ENCODE measurements at regions not wholly inside any gene's neighbourhood (a gene's known extent, or its start where the extent isn't known, plus 50 kb on each side); places are given as distances from the start of the nearest gene placed in this dataset.

DNA sequence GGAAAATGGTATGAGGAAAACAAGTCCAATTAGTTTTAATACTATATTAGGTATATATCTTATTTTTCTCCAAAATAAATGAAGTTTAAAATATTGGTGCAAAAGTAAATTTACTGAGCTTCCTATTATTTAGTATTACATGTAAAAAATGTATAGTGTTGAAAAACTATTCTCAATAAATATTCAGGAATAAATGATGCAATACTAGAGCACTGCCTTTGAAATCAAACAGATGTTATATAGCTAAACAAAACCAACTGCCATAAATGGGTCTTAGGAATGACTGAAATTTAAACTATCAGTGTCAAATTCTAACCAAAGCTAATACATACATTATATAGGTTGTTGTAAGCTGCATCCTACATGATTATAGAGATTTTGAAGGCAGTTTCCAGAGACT lies 1434.0 kb upstream of the LRRTM3 start:
- TF ChIP-seq, protein P1, sequence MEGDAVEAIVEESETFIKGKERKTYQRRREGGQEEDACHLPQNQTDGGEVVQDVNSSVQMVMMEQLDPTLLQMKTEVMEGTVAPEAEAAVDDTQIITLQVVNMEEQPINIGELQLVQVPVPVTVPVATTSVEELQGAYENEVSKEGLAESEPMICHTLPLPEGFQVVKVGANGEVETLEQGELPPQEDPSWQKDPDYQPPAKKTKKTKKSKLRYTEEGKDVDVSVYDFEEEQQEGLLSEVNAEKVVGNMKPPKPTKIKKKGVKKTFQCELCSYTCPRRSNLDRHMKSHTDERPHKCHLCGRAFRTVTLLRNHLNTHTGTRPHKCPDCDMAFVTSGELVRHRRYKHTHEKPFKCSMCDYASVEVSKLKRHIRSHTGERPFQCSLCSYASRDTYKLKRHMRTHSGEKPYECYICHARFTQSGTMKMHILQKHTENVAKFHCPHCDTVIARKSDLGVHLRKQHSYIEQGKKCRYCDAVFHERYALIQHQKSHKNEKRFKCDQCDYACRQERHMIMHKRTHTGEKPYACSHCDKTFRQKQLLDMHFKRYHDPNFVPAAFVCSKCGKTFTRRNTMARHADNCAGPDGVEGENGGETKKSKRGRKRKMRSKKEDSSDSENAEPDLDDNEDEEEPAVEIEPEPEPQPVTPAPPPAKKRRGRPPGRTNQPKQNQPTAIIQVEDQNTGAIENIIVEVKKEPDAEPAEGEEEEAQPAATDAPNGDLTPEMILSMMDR (IDR thresholded peaks at IDR 0.05; ENCODE audit: borderline replicate concordance, control extremely low read depth, extremely low read depth, insufficient read depth, missing control alignments), result no peak
- in situ Hi-C loops (cut with MboI; ENCODE audit: low sequenced_read_pairs, unreplicated experiment), result no loop called here
- DNase-seq (ENCODE audit: low spot score), result no peak

DNA sequence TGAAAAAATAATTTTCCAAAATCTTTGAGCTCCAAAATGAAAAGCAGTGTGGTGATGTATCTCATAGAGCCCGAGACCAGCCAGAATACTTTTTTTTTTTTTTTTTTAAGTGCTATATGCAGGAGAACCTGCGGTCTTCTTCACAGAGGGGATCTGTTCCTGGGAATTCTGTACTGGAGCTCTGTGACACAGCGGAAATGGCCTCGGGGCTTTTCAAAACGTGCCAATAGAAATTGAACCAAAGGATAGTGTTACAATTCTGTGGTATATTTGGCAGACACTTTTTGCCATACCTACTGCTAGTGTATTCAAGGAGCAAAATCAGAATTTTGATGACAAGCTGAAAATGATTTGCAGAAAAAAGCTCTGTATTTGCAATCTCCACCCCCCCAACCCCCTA lies 1429.3 kb upstream of the LRRTM3 start:
- TF ChIP-seq, protein P1 (IDR thresholded peaks at IDR 0.05; ENCODE audit: borderline replicate concordance, control extremely low read depth, extremely low read depth, insufficient read depth, missing control alignments), result no peak
- in situ Hi-C loops (cut with MboI; ENCODE audit: low sequenced_read_pairs, unreplicated experiment), result no loop called here
- no peak for DNase-seq (ENCODE audit: low spot score)

DNA sequence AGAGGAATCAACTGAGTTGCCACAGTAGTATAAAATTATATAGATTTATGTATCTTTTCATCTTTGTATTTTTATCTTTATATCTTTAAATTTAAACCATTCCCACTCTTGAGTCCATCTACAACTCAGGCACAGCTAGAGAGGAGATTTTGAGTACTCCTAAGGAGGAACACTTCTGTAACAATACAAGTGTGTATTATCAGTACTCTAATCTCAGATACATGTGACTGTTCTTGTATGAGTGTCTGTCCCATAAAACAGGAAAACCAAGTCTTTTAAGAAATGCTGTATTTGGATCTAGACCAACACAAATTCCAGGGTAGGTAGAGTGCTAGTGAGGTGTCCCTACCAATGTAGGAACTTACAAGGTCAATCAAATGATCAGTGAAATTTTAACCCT lies 1428.0 kb upstream of the LRRTM3 start:
- TF ChIP-seq, protein P1 (IDR thresholded peaks at IDR 0.05; ENCODE audit: borderline replicate concordance, control extremely low read depth, extremely low read depth, insufficient read depth, missing control alignments), result no peak
- DNase-seq (ENCODE audit: low spot score), result no peak
- in situ Hi-C loops (cut with MboI; ENCODE audit: low sequenced_read_pairs, unreplicated experiment), result no loop called here

DNA sequence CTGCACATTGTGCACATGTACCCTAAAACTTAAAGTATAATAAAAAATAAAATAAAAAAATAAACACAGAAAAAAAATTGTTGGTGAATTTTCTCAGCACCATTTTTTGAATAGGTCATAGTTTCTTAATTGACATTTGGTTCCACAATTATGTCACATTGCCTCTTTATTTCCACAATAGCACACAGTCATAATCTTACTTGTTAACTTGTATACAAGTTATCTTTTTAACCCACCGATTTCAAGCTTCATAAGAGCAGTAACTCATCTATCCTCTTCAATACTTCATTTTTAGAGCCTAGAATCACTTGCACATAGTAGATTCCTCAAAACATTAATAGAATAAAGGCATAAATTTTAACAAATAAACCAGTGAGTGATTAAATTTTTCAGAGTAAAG lies 1425.1 kb upstream of the LRRTM3 start:
- in situ Hi-C loops (cut with MboI; ENCODE audit: low sequenced_read_pairs, unreplicated experiment), result no loop called here
- DNase-seq (ENCODE audit: low spot score), result no peak
- TF ChIP-seq, protein P1 (IDR thresholded peaks at IDR 0.05; ENCODE audit: borderline replicate concordance, control extremely low read depth, extremely low read depth, insufficient read depth, missing control alignments), result no peak

DNA sequence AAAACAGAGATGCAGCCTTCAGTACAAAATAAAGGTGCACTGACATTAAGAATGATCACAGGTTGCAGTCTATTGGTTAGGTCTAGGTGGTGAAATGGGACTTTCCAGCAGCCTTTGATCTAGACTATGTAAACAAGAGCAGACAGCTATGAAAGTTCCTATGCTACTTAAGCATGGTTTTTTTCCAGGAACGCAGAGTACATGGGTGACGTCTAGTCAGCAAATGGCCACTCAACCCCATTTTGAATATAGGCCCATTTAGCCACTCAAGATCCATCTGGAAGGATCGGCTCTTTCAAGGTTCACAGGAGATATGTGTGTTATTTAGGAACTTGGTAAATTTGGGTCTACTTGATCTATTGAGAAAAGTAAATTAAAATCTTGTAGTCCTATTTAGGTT lies 1424.6 kb upstream of the LRRTM3 start:
- TF ChIP-seq, protein P1 (IDR thresholded peaks at IDR 0.05; ENCODE audit: borderline replicate concordance, control extremely low read depth, extremely low read depth, insufficient read depth, missing control alignments), result no peak
- DNase-seq (ENCODE audit: low spot score), result peak; percentile 28
- in situ Hi-C loops (cut with MboI; ENCODE audit: low sequenced_read_pairs, unreplicated experiment), result no loop called here

DNA sequence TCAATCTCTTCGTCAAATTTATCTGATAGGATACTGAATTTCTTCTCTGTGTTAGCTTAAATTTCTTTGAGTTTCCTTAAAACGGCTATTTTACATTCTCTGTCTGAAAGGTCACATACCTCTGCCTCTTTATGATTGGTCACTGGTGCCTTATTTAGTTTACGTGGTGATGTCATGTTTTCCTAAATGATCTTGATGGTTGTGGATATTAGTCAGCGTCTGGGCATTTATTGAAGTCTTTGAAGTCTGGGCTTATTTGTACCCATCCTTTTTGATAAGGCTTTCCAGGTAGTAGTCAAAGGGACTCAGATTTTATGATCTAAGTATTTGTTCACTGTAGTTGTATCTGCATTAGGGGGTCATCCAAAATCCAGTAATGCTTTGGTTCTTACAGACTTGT lies 1407.5 kb upstream of the LRRTM3 start:
- TF ChIP-seq, protein P1 (IDR thresholded peaks at IDR 0.05; ENCODE audit: borderline replicate concordance, control extremely low read depth, extremely low read depth, insufficient read depth, missing control alignments), result no peak
- in situ Hi-C loops (cut with MboI; ENCODE audit: low sequenced_read_pairs, unreplicated experiment), result no loop called here

DNA sequence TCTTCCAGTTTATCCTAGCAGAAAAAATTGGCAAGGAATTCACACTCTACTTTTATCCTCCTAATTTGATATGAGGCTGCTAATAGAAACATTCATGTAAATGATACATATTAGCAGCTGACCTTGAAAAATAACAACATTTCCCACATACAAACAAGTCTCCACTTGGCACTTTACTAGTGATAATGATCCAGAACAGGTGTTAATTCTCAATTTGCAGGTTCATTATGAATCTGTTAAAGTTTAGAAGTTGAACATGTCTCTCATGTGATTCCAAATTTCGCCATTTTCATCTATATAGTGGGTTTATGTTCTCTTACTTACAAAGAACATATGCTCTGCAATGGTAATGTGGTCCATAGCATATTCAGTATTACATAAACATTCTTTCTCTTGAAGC lies 1396.8 kb upstream of the LRRTM3 start:
- TF ChIP-seq, protein P1 (IDR thresholded peaks at IDR 0.05; ENCODE audit: borderline replicate concordance, control extremely low read depth, extremely low read depth, insufficient read depth, missing control alignments), result no peak
- DNase-seq (ENCODE audit: low spot score), result no peak
- in situ Hi-C loops (cut with MboI; ENCODE audit: low sequenced_read_pairs, unreplicated experiment), result no loop called here

More for the DNA sequence above, 1407.5 kb upstream of the LRRTM3 start:
- DNase-seq (ENCODE audit: low spot score), result no peak

Data from GM13976 (cell line).